GM12878 (cell line): ENCODE measurements at regions not wholly inside any gene's neighbourhood (a gene's known extent, or its start where the extent isn't known, plus 50 kb on each side); places are given as distances from the start of the nearest gene placed in this dataset.

ENCODE experiments used
- ATAC-seq: fragments of 200-7000 bp; cut with Tn5 transposase; 3 replicates; pipeline ENCODE4 v1.9.1; 2020; ENCODE audit warnings: mild to moderate bottlenecking, moderate library complexity
- BruUV-seq: library from RNA; stranded (reverse); fragments of 400-500 nt; replicated peaks from 2 replicates; lab custom pipeline; 2021; lab: Mats Ljungman, UMichigan
- CTCF ChIA-PET: fragments of 300-600 bp; sonication (Branson Sonifier 250); formaldehyde crosslinking; extraction: SDS; loops from one replicate; lab custom pipeline; 2021; ENCODE audit warnings: inconsistent platforms; lab: Yijun Ruan, JAX
- POLR2A ChIA-PET: fragments of 350-600 bp; formaldehyde crosslinking; extraction: SDS; loops from one replicate; lab custom pipeline; 2021; ENCODE audit warnings: inconsistent platforms; lab: Charles Lee
- RAD21 ChIA-PET: fragments of 300-600 bp; sonication (Branson Sonifier 250); formaldehyde crosslinking; loops from one replicate; lab custom pipeline; 2023; ENCODE audit warnings: antibody characterized with exemption; ENCODE audit not compliant: unreplicated experiment; lab: Charles Lee
- SMC1A ChIA-PET: fragments of 300-600 bp; sonication (Branson Sonifier 250); formaldehyde crosslinking; loops from one replicate; lab custom pipeline; 2023; ENCODE audit not compliant: unreplicated experiment, uncharacterized antibody; lab: Charles Lee
- DNase-seq: peaks from one replicate; pipeline ENCODE4 v3.0.0-alpha.2; 2011; ENCODE audit warnings: low read depth, low spot score
- FAIRE-seq: peaks from 3 replicates; lab custom pipeline; 2011; peaks lifted over from hg19 to GRCh38; lab: Jason Lieb, UNC
- H2AFZ ChIP-seq: 2 replicates; pipeline ENCODE4 v1.6.0; 2011; ENCODE audit warnings: low read depth, low read length, control low read depth; ENCODE audit not compliant: control insufficient read depth
- H3K27ac ChIP-seq: 2 replicates; pipeline ENCODE4 v1.5.1; 2011; ENCODE audit warnings: control low read depth; ENCODE audit not compliant: control insufficient read depth, insufficient read depth
- H3K27me3 ChIP-seq, 2 experiments: replicated peaks in 1 of 2; 2 replicates each; pipeline versions ENCODE4 v1.6.0 to v1.6.1; 2011; ENCODE audit warnings: low read length in 1 of 2; ENCODE audit not compliant: control insufficient read depth in 2 of 2, insufficient read depth in 2 of 2
- H3K36me3 ChIP-seq, 2 experiments: 2 replicates each; pipeline ENCODE4 v1.5.1; 2011; ENCODE audit warnings: low read length in 1 of 2; ENCODE audit not compliant: control insufficient read depth in 2 of 2, insufficient read depth in 2 of 2
- H3K4me1 ChIP-seq: 2 replicates; pipeline ENCODE4 v1.6.1; 2011; ENCODE audit warnings: mild to moderate bottlenecking, low read length, moderate library complexity, mixed read lengths; ENCODE audit not compliant: control insufficient read depth, insufficient read depth
- H3K4me2 ChIP-seq: 2 replicates; pipeline ENCODE4 v1.6.0; 2011; ENCODE audit warnings: control low read depth; ENCODE audit not compliant: control insufficient read depth, insufficient read depth
- H3K4me3 ChIP-seq: fragments of 200-600 bp; sonication (generic); 2 replicates; pipeline ENCODE4 v1.5.1; 2016
- H3K79me2 ChIP-seq: 2 replicates; pipeline ENCODE4 v1.6.0; 2011; ENCODE audit warnings: low read length; ENCODE audit not compliant: control insufficient read depth, insufficient read depth
- H3K9ac ChIP-seq: 2 replicates; pipeline ENCODE4 v1.8.0; 2011; ENCODE audit warnings: low read length, control low read depth, mixed read lengths; ENCODE audit not compliant: control insufficient read depth, insufficient read depth
- H3K9me3 ChIP-seq: replicated peaks from 3 replicates; pipeline ENCODE4 v1.5.1; 2011; ENCODE audit warnings: mild to moderate bottlenecking, low read length; ENCODE audit not compliant: control insufficient read depth, insufficient read depth
- H4K20me1 ChIP-seq: 2 replicates; pipeline ENCODE4 v1.6.0; 2011; ENCODE audit not compliant: control insufficient read depth, insufficient read depth
- EGR1 ChIP-seq, 2 experiments: IDR thresholded peaks; 1 replicate in 1 of 2; 2 replicates in 1 of 2; pipeline ENCODE4 v1.6.1; 2011 to 2012; ENCODE audit warnings: low read depth in 2 of 2, low read length in 2 of 2, borderline replicate concordance in 1 of 2, mild to moderate bottlenecking in 1 of 2, moderate library complexity in 1 of 2
- GATAD2B ChIP-seq: fragments of 450-650 bp; conservative IDR thresholded peaks from 2 replicates; pipeline ENCODE4 v1.6.1; 2017; ENCODE audit warnings: low read depth, mild to moderate bottlenecking, moderate library complexity
- POLR2AphosphoS2 ChIP-seq: IDR thresholded peaks from 2 replicates; pipeline ENCODE4 v1.6.1; 2011; ENCODE audit warnings: low read depth, mild to moderate bottlenecking, low read length, improper control_type of control experiment, moderate library complexity
- SMAD5 ChIP-seq: IDR thresholded peaks from 2 replicates; pipeline ENCODE4 v1.6.1; 2016; ENCODE audit warnings: antibody characterized with exemption, low read depth
- ZNF207 ChIP-seq: fragments of 450-650 bp; IDR thresholded peaks from 2 replicates; pipeline ENCODE4 v1.6.1; 2014; ENCODE audit warnings: antibody characterized with exemption, mild to moderate bottlenecking, borderline replicate concordance
- WGBS: methylation state at CpG from one replicate; pipeline ENCODE4 v1.1.6; 2016; ENCODE audit warnings: low lambda C conversion rate; ENCODE audit not compliant: insufficient replicate concordance, insufficient coverage; ENCODE audit errors: missing lambda C conversion rate; 5-methylcytosine and 5-hydroxymethylcytosine counted together
- in situ Hi-C: fragments of 300-500 bp; cut with MboI; formaldehyde crosslinking; loops from 9 replicates; pipeline ENCODE4 v1.14.3; 2018; ENCODE audit warnings: mixed read lengths
- intact Hi-C: fragments of 100-400 bp; cut with micrococcal nuclease; formaldehyde crosslinking; loops from one replicate; pipeline ENCODE4 v1.14.2; 2022; ENCODE audit not compliant: unreplicated experiment
- TF ChIP-seq, protein P1 (sequence below): fragments of 450-650 bp; IDR thresholded peaks from 2 replicates; pipeline ENCODE4 v1.6.1; 2017; ENCODE audit warnings: antibody characterized with exemption, mild to moderate bottlenecking, moderate library complexity
- TF ChIP-seq, protein P2 (sequence below): fragments of 450-650 bp; IDR thresholded peaks from 2 replicates; pipeline ENCODE4 v1.6.1; 2017; ENCODE audit warnings: mild to moderate bottlenecking, moderate library complexity
- TF ChIP-seq, protein P3 (sequence below): IDR thresholded peaks from 2 replicates; pipeline ENCODE4 v1.6.1; 2011; ENCODE audit warnings: borderline replicate concordance, low read depth, mild to moderate bottlenecking, moderate library complexity, mixed read lengths, low read length; ENCODE audit not compliant: insufficient read depth; ENCODE audit errors: extremely low read length

DNA sequence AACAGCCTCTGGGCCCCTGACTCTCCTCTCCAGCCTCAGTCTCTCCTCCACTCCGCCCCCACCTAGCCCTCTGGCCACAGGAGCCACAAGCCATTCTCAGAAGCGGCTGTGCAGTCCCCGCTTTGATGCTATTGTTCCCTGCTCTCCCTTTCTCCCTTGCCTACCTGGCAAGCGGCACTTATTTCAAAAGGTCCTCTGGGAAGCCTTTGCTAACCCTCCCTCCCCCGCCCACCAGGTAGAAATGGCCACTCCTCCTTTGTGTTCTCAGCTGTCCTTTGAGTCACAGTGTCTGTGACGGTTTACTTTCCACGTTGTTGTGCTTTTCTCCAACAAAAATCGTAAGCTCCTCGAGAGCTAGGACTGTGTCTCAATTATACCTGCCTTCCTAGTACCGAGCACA is 338.4 kb upstream of the PROX1 start (continued):
- TF ChIP-seq, protein P1, sequence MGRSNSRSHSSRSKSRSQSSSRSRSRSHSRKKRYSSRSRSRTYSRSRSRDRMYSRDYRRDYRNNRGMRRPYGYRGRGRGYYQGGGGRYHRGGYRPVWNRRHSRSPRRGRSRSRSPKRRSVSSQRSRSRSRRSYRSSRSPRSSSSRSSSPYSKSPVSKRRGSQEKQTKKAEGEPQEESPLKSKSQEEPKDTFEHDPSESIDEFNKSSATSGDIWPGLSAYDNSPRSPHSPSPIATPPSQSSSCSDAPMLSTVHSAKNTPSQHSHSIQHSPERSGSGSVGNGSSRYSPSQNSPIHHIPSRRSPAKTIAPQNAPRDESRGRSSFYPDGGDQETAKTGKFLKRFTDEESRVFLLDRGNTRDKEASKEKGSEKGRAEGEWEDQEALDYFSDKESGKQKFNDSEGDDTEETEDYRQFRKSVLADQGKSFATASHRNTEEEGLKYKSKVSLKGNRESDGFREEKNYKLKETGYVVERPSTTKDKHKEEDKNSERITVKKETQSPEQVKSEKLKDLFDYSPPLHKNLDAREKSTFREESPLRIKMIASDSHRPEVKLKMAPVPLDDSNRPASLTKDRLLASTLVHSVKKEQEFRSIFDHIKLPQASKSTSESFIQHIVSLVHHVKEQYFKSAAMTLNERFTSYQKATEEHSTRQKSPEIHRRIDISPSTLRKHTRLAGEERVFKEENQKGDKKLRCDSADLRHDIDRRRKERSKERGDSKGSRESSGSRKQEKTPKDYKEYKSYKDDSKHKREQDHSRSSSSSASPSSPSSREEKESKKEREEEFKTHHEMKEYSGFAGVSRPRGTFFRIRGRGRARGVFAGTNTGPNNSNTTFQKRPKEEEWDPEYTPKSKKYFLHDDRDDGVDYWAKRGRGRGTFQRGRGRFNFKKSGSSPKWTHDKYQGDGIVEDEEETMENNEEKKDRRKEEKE: no peak
- TF ChIP-seq, protein P2, sequence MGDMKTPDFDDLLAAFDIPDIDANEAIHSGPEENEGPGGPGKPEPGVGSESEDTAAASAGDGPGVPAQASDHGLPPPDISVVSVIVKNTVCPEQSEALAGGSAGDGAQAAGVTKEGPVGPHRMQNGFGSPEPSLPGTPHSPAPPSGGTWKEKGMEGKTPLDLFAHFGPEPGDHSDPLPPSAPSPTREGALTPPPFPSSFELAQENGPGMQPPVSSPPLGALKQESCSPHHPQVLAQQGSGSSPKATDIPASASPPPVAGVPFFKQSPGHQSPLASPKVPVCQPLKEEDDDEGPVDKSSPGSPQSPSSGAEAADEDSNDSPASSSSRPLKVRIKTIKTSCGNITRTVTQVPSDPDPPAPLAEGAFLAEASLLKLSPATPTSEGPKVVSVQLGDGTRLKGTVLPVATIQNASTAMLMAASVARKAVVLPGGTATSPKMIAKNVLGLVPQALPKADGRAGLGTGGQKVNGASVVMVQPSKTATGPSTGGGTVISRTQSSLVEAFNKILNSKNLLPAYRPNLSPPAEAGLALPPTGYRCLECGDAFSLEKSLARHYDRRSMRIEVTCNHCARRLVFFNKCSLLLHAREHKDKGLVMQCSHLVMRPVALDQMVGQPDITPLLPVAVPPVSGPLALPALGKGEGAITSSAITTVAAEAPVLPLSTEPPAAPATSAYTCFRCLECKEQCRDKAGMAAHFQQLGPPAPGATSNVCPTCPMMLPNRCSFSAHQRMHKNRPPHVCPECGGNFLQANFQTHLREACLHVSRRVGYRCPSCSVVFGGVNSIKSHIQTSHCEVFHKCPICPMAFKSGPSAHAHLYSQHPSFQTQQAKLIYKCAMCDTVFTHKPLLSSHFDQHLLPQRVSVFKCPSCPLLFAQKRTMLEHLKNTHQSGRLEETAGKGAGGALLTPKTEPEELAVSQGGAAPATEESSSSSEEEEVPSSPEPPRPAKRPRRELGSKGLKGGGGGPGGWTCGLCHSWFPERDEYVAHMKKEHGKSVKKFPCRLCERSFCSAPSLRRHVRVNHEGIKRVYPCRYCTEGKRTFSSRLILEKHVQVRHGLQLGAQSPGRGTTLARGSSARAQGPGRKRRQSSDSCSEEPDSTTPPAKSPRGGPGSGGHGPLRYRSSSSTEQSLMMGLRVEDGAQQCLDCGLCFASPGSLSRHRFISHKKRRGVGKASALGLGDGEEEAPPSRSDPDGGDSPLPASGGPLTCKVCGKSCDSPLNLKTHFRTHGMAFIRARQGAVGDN: no peak
- TF ChIP-seq EGR1 (IDR thresholded peaks at IDR 0.05; ENCODE audit: borderline replicate concordance in 1 of 2, low read depth in 2 of 2, low read length in 2 of 2) (no peak), GATAD2B (no peak)

DNA sequence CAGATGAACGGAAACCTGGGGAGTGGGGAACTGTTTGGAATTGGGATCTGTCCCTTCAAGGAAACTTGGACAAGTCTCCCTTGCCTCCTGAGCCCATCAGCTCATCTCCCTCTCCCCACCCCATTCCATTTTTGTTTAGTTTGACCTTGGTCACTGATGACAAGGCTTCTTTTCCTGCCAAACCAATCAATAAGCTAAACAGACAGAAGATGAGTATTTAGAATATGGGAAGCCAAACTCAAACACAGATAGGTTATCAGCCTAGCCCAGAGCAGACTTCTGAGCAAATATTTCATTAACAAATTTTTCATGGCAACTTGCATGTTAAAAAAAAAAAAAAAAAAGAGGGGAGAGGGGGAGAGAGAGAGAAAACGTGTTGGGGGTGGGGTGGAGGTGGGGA is 337.2 kb upstream of the PROX1 start:
- SMC1A ChIA-PET: interaction anchor here (0.7 kb wide), 1 partner anchor 559 kb away, joined by 3 read pairs; no protein-coding TSS in a partner anchor
- in situ Hi-C loops: no loop called here
- Histone ChIP-seq H3K4me1 (no peaks in the 10 kb centered on the region), H3K79me2 (no peaks in the 10 kb centered on the region), H2AFZ (no peak overlapping the region), H3K4me2 (no peak overlapping the region), H3K27me3 (no peaks in the 10 kb centered on the region; a peak in 1 of 4 replicates), H3K9me3 (no peaks in the 10 kb centered on the region), H3K9ac (no peak overlapping the region), H3K36me3 (no peaks in the 10 kb centered on the region), H4K20me1 (no peaks in the 10 kb centered on the region), H3K4me3 (no peak overlapping the region), H3K27ac (no peak overlapping the region)
- TF ChIP-seq ZNF207 (no peak), POLR2AphosphoS2 (no peak), SMAD5 (no peak)
- TF ChIP-seq, protein P3, sequence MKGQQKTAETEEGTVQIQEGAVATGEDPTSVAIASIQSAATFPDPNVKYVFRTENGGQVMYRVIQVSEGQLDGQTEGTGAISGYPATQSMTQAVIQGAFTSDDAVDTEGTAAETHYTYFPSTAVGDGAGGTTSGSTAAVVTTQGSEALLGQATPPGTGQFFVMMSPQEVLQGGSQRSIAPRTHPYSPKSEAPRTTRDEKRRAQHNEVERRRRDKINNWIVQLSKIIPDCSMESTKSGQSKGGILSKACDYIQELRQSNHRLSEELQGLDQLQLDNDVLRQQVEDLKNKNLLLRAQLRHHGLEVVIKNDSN: no peak
- FAIRE-seq (no peak), ATAC-seq (no peak), DNase-seq (no peak)
- BruUV-seq: no TSS peak
- POLR2A ChIA-PET: no interaction called here
- 0% methylated on average over 1 of the region's 2 CpGs for WGBS
- RAD21 ChIA-PET: no interaction called here
- CTCF ChIA-PET: no interaction called here
- intact Hi-C loops: no loop called here
